Adrenal gland (tissue), 9 donors: ENCODE measurements at regions not wholly inside any gene's neighbourhood (a gene's known extent, or its start where the extent isn't known, plus 50 kb on each side); places are given as distances from the start of the nearest gene placed in this dataset.

Source experiments
- DNase-seq, 7 donors: peaks; one replicate each; pipeline ENCODE4 v3.0.0-alpha.2; 2019 to 2020
- H3K27ac ChIP-seq, 5 donors: fragments of 200-600 bp; sonication (generic) in 4 of 5; 1 replicate in 3 of 5; 2 replicates in 2 of 5; pipeline versions ENCODE4 v1.5.1 to v1.8.0; 2016 to 2020; ENCODE audit warnings: mild to moderate bottlenecking in 1 of 5
- H3K27me3 ChIP-seq: fragments of 200-600 bp; 2 replicates; pipeline ENCODE4 v1.8.0; 2021
- H3K36me3 ChIP-seq, 2 donors: fragments of 200-600 bp; replicated peaks in 1 of 2; 1 replicate in 1 of 2; 2 replicates in 1 of 2; pipeline versions ENCODE4 v1.5.1 to v1.8.0; 2018 to 2022
- H3K4me1 ChIP-seq, 2 donors: fragments of 200-600 bp; replicated peaks in 1 of 2; 1 replicate in 1 of 2; 2 replicates in 1 of 2; pipeline versions ENCODE4 v1.5.1 to v1.8.0; 2018 to 2021
- H3K4me3 ChIP-seq, 4 donors: fragments of 200-600 bp; sonication (generic) in 3 of 4; one replicate each; pipeline ENCODE4 v1.5.1; 2016 to 2018
- H3K9me3 ChIP-seq, 3 donors: fragments of 200-600 bp; sonication (generic) in 1 of 3; replicated peaks in 1 of 3; 1 replicate in 2 of 3; 2 replicates in 1 of 3; pipeline versions ENCODE4 v1.5.1 to v1.8.0; 2016 to 2021
- POLR2A ChIP-seq, 2 donors: fragments of 450-650 bp; IDR thresholded peaks; one replicate each; pipeline ENCODE4 v1.6.1; 2017; ENCODE audit warnings: antibody characterized with exemption in 2 of 2, mild to moderate bottlenecking in 2 of 2, moderate library complexity in 1 of 2
- WGBS, 4 donors: extraction: QIAGEN DNeasy Blood & Tissue Kit in 2 of 4; methylation state at CpG; one replicate each; pipeline versions ENCODE4 v1.1.5 to v1.1.7; 2013 to 2017; 5-methylcytosine and 5-hydroxymethylcytosine counted together
- intact Hi-C, 2 donors: fragments of 100-400 bp; cut with DNase I; formaldehyde crosslinking; loops; one replicate each; pipeline versions ENCODE4 v1.14.1 to v1.15.0; 2022 to 2023
- TF ChIP-seq, protein P1 (sequence below), 6 experiments: fragments of 450-650 bp in 4 of 6; fragments of 200-600 bp in 2 of 6; sonication (generic) in 1 of 6; IDR thresholded peaks; 1 replicate in 5 of 6; 2 replicates in 1 of 6; pipeline versions ENCODE4 v1.5.1 to v1.8.0; 2016 to 2021; ENCODE audit warnings: antibody characterized with exemption in 6 of 6, mild to moderate bottlenecking in 2 of 6, moderate library complexity in 1 of 6
- donor health status: healthy with polysubstance abuse.
- donor health status: Bipolar disorder and iron deficiency.
- donor health status: DM: yes; HTN: yes; CAD: no.
- donor health status: DM: no; HTN: no; CAD: no.
- donor health status: DM: no; HTN: no; CAD: no.

DNA sequence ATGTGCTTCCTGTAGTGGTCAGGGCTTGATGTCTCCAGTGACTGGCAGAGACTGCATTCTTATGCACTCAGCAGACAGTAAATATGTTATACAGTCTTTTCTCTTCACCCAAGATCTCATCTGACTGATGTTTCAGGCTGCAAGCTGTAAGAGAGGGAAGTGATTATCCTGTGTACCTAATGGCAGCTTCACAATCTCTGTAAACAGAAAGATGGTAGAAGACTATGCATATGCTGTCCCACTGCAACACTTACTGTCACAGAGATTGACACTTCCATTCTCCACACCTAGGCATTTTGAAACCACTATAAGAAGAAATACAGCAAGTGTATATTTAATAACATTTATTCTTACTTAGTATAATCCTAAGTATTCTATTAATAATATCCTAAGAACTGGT is 97.6 kb upstream of the ANXA1 start:
- Histone ChIP-seq H3K4me3 (no peak overlapping the region), H3K36me3 (no peaks in the 10 kb centered on the region), H3K9me3 (no peaks in the 10 kb centered on the region), H3K27me3 (no peaks in the 10 kb centered on the region), H3K27ac (no peak overlapping the region), H3K4me1 (no peaks in the 10 kb centered on the region)
- intact Hi-C loops = no loop called here
- TF ChIP-seq POLR2A (IDR thresholded peaks at IDR 0.05) = no peak
- TF ChIP-seq, protein P1, sequence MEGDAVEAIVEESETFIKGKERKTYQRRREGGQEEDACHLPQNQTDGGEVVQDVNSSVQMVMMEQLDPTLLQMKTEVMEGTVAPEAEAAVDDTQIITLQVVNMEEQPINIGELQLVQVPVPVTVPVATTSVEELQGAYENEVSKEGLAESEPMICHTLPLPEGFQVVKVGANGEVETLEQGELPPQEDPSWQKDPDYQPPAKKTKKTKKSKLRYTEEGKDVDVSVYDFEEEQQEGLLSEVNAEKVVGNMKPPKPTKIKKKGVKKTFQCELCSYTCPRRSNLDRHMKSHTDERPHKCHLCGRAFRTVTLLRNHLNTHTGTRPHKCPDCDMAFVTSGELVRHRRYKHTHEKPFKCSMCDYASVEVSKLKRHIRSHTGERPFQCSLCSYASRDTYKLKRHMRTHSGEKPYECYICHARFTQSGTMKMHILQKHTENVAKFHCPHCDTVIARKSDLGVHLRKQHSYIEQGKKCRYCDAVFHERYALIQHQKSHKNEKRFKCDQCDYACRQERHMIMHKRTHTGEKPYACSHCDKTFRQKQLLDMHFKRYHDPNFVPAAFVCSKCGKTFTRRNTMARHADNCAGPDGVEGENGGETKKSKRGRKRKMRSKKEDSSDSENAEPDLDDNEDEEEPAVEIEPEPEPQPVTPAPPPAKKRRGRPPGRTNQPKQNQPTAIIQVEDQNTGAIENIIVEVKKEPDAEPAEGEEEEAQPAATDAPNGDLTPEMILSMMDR (IDR thresholded peaks at IDR 0.05) = no peak
- DNase-seq = no peak

DNA sequence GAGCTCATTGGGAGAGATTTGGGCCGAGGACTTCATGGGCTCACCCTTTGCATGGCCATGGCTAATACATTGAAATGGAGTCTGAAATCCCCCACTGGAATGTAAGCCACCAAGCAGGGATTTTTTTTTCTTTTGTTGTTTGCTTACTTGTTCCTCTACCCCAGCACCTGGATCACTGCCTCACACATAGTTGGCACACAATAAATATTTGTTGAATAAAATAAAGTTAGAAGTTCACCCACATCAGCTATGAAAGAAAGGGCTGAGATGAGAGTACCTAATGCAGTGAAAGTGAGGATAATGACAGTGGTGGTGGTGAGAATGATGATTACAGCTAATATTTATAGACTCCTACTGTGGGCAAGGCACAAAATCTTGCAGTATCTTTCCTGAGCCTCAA is 98.1 kb upstream of the ANXA1 start:
- intact Hi-C loops = no loop called here
- Histone ChIP-seq H3K9me3 (no peaks in the 10 kb centered on the region), H3K4me3 (no peak overlapping the region), H3K27ac (no peak overlapping the region), H3K27me3 (no peaks in the 10 kb centered on the region), H3K4me1 (no peaks in the 10 kb centered on the region), H3K36me3 (no peaks in the 10 kb centered on the region)
- DNase-seq = no peak
- WGBS, 4 donors = 59 to 71% (median 67%) methylated on average over 1 of the region's 1 CpG
- no peak for TF ChIP-seq POLR2A (IDR thresholded peaks at IDR 0.05)
- TF ChIP-seq, protein P1 (IDR thresholded peaks at IDR 0.05) = no peak

- intact Hi-C loops = no loop called here
- DNase-seq = no peak
Measured at GRCh38 chr9:73050887-73051550, 98.2 kb upstream of the ALDH1A1 start.

DNA sequence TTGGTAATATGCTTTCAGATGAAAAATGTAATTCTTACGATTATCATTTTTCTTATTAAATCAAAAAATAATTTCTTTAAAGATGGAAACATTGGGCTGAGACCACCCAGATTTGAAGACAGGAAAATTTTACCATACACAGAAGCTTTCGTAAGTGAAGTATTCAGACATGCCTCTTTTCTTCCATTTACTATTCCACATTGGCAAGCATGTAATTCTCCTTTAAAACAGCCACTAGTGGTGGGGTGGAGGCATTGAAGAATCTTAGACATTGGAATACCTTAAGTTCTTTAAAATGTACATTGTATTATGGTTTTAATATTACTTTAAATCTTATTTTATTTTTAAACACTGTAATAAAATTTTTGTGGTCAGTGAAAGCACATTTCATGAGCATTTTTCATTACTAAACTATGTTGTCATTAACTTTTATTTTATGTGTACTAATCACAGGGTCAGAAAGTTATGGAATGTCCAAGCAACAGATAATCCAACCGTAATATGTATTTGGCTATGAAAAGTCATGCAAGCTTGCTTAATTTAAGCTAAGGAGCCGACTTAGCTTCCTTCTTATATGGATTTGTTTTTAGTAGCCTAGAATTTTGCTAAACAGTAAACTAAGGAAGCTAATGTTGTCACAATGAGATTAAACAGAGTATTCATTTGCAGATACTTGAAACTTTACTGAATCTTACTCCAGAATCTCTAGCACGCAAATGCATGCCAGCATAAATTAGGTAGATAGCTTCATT is 97.4 kb upstream of the ALDH1A1 start:
- H3K27ac ChIP-seq = no peak overlapping the region
- WGBS, 4 donors = 66 to 73% (median 68%) methylated on average over 5 of the region's 5 CpGs
- no peak for DNase-seq
- intact Hi-C loops = no loop called here
- TF ChIP-seq POLR2A (IDR thresholded peaks at IDR 0.05) = no peak
- TF ChIP-seq, protein P1 (IDR thresholded peaks at IDR 0.05) = no peak
- no peaks in the 10 kb centered on the region for H3K36me3 ChIP-seq
- H3K27me3 ChIP-seq = no peaks in the 10 kb centered on the region
- no peaks in the 10 kb centered on the region for H3K4me1 ChIP-seq
- H3K4me3 ChIP-seq = no peak overlapping the region
- no peaks in the 10 kb centered on the region for H3K9me3 ChIP-seq

More at GRCh38 chr9:73050887-73051550, 98.2 kb upstream of the ALDH1A1 start:
- no peaks in the 10 kb centered on the region for H3K36me3 ChIP-seq
- H3K4me1 ChIP-seq = no peaks in the 10 kb centered on the region
- H3K27me3 ChIP-seq = no peaks in the 10 kb centered on the region
- H3K9me3 ChIP-seq = no peaks in the 10 kb centered on the region
- 54 to 64% (median 60%) methylated on average over 7 of the region's 7 CpGs for WGBS, 4 donors
- H3K4me3 ChIP-seq = no peak overlapping the region
- H3K27ac ChIP-seq = no peak overlapping the region
- TF ChIP-seq, protein P1 (IDR thresholded peaks at IDR 0.05) = no peak
- no peak for TF ChIP-seq POLR2A (IDR thresholded peaks at IDR 0.05)
